ENCODE measurements at regions not wholly inside any gene's neighbourhood (a gene's known extent, or its start where the extent isn't known, plus 50 kb on each side); places are given as distances from the start of the nearest gene placed in this dataset.

- no peak for DNase-seq (ENCODE audit: low spot score)
Measured at GRCh38 chr21:23732776-23733175, 1874.5 kb downstream of the MRPL39 start.

GRCh38 chr21:23729331-23729730 lies 1878.0 kb downstream of the MRPL39 start:
- no peak for DNase-seq (ENCODE audit: low spot score)

GRCh38 chr21:23725576-23725975 lies 1881.7 kb downstream of the MRPL39 start:
- DNase-seq (ENCODE audit: low spot score), result no peak

- no peak for DNase-seq (ENCODE audit: low spot score)
Measured at GRCh38 chr21:23718446-23719285, 1888.6 kb downstream of the MRPL39 start.

- DNase-seq (ENCODE audit: low spot score), result no peak
Measured at GRCh38 chr21:23712166-23712565, 1895.1 kb downstream of the MRPL39 start.

GRCh38 chr21:23706431-23706830 lies 1900.8 kb downstream of the MRPL39 start:
- no peak for DNase-seq (ENCODE audit: low spot score)

GRCh38 chr21:23699402-23699801 lies 1907.9 kb downstream of the MRPL39 start:
- DNase-seq (ENCODE audit: low spot score), result no peak

- DNase-seq (ENCODE audit: low spot score), result no peak
Measured at GRCh38 chr21:23698619-23699018, 1908.7 kb downstream of the MRPL39 start.

GRCh38 chr21:23695443-23695842 lies 1911.8 kb downstream of the MRPL39 start:
- DNase-seq (ENCODE audit: low spot score), result no peak

- DNase-seq (ENCODE audit: low spot score), result no peak
Measured at GRCh38 chr21:23694390-23694789, 1912.9 kb downstream of the MRPL39 start.

- no peak for DNase-seq (ENCODE audit: low spot score)
Measured at GRCh38 chr21:23690316-23690715, 1917.0 kb downstream of the MRPL39 start.

- no peak for DNase-seq (ENCODE audit: low spot score)
Measured at GRCh38 chr21:23686737-23687523, 1920.4 kb downstream of the MRPL39 start.

- DNase-seq (ENCODE audit: low spot score), result no peak
Measured at GRCh38 chr21:23684431-23684830, 1922.8 kb downstream of the MRPL39 start.

- no peak for DNase-seq (ENCODE audit: low spot score)
Measured at GRCh38 chr21:23664193-23664694, 1943.0 kb downstream of the MRPL39 start.

GRCh38 chr21:23660560-23660959 lies 1946.7 kb downstream of the MRPL39 start:
- DNase-seq (ENCODE audit: low spot score), result no peak

GRCh38 chr21:23644768-23645167 lies 1962.5 kb downstream of the MRPL39 start:
- DNase-seq (ENCODE audit: low spot score), result no peak

- DNase-seq (ENCODE audit: low spot score), result no peak
Measured at GRCh38 chr21:23639721-23640120, 1967.6 kb downstream of the MRPL39 start.

GRCh38 chr21:23638131-23638695 lies 1969.1 kb downstream of the MRPL39 start:
- DNase-seq (ENCODE audit: low spot score), result no peak

GRCh38 chr21:23633447-23633940 lies 1973.8 kb downstream of the MRPL39 start:
- DNase-seq (ENCODE audit: low spot score), result no peak

- no peak for DNase-seq (ENCODE audit: low spot score)
Measured at GRCh38 chr21:23624281-23624680, 1983.0 kb downstream of the MRPL39 start.

GRCh38 chr21:23613014-23613413 lies 1994.3 kb downstream of the MRPL39 start:
- no peak for DNase-seq (ENCODE audit: low spot score)

- no peak for DNase-seq (ENCODE audit: low spot score)
Measured at GRCh38 chr21:23612210-23612609, 1995.1 kb downstream of the MRPL39 start.
